ENCODE measurements at regions not wholly inside any gene's neighbourhood (a gene's known extent, or its start where the extent isn't known, plus 50 kb on each side); places are given as distances from the start of the nearest gene placed in this dataset.

- Mint-ChIP-seq H3K27ac (no peak overlapping the region), H3K9me3 (ENCODE audit: low read depth) (peaks cover 5% of the 10 kb centered on the region), H3K36me3 (peaks cover 2% of the 10 kb centered on the region), H3K4me1 (ENCODE audit: low read depth) (no peaks in the 10 kb centered on the region), H3K27me3 (no peaks in the 10 kb centered on the region), H3K4me3 (no peak overlapping the region)
These were observed 361.2 kb downstream of the PIK3R1 start for GRCh38 chr5:68576805-68577204.

GRCh38 chr5:68582284-68582683, 366.7 kb downstream of the PIK3R1 start:
- Mint-ChIP-seq H3K36me3 (peaks cover 2% of the 10 kb centered on the region), H3K27ac (no peak overlapping the region), H3K9me3 (ENCODE audit: low read depth) (no peaks in the 10 kb centered on the region), H3K4me3 (no peak overlapping the region), H3K27me3 (no peaks in the 10 kb centered on the region), H3K4me1 (ENCODE audit: low read depth) (peaks cover 1% of the 10 kb centered on the region)

GRCh38 chr5:68587171-68587570, 371.6 kb downstream of the PIK3R1 start:
- Mint-ChIP-seq H3K27me3 (peaks cover 1% of the 10 kb centered on the region), H3K4me1 (ENCODE audit: low read depth) (peaks cover 1% of the 10 kb centered on the region), H3K9me3 (ENCODE audit: low read depth) (no peaks in the 10 kb centered on the region), H3K4me3 (no peak overlapping the region), H3K36me3 (no peaks in the 10 kb centered on the region), H3K27ac (no peak overlapping the region)

DNA sequence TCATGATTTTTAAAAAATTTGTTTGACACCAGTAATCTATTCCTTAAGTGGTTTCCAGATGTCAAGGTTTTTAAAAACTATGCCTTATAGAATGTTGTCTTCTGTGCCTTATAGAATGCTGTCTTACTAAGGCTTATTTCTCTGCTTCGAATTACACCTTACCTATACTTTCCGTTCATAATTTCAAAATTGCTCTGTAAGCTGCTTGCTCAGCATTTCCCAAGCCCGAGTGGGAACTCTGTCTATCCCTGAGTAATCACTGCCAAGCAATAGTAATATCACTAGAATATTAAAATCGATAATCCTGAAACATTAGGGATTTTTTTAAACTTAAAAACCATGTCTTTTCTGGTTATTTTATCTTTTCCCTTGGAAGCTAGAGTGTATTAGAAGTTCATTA, 376.3 kb downstream of the PIK3R1 start:
- Mint-ChIP-seq H3K4me3 (no peak overlapping the region), H3K9me3 (ENCODE audit: low read depth) (no peaks in the 10 kb centered on the region), H3K27me3 (peaks cover 1% of the 10 kb centered on the region), H3K27ac (no peak overlapping the region), H3K4me1 (ENCODE audit: low read depth) (no peaks in the 10 kb centered on the region), H3K36me3 (no peaks in the 10 kb centered on the region)

GRCh38 chr5:68592351-68592750, 376.8 kb downstream of the PIK3R1 start:
- Mint-ChIP-seq H3K27me3 (peaks cover 1% of the 10 kb centered on the region), H3K4me3 (no peak overlapping the region), H3K27ac (no peak overlapping the region), H3K9me3 (ENCODE audit: low read depth) (no peaks in the 10 kb centered on the region), H3K4me1 (ENCODE audit: low read depth) (no peaks in the 10 kb centered on the region), H3K36me3 (no peaks in the 10 kb centered on the region)

GRCh38 chr5:68593211-68593671, 377.7 kb downstream of the PIK3R1 start:
- no peak overlapping the region for H3K4me3 Mint-ChIP-seq
- H3K27me3 Mint-ChIP-seq, result peaks cover 1% of the 10 kb centered on the region
- H3K36me3 Mint-ChIP-seq, result no peaks in the 10 kb centered on the region
- H3K27ac Mint-ChIP-seq, result no peak overlapping the region
- H3K4me1 Mint-ChIP-seq (ENCODE audit: low read depth), result no peaks in the 10 kb centered on the region
- no peaks in the 10 kb centered on the region for H3K9me3 Mint-ChIP-seq (ENCODE audit: low read depth)

DNA sequence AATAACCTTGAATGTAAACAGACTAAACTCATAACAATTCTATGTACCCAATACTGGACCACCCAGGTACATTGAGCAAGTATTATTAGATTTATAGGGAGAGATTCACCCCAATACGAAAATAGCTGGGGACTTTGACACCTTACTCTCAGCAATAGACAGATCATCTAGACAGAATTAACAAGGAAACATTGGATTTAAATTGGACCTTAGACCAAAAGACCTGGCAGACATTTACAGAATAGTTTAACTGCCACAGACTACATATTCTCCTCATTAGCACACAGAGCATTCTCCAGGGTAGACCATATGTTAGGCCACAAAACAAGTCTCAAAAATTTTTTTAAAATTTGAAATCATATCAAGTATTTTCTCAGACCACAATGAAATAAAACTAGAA, 397.4 kb downstream of the PIK3R1 start:
- H3K27ac Mint-ChIP-seq, result no peak overlapping the region
- peaks cover 3% of the 10 kb centered on the region for H3K36me3 Mint-ChIP-seq
- peaks cover 3% of the 10 kb centered on the region for H3K27me3 Mint-ChIP-seq
- peaks cover 29% of the 10 kb centered on the region for H3K9me3 Mint-ChIP-seq (ENCODE audit: low read depth)
- H3K4me3 Mint-ChIP-seq, result no peak overlapping the region
- H3K4me1 Mint-ChIP-seq (ENCODE audit: low read depth), result no peaks in the 10 kb centered on the region

DNA sequence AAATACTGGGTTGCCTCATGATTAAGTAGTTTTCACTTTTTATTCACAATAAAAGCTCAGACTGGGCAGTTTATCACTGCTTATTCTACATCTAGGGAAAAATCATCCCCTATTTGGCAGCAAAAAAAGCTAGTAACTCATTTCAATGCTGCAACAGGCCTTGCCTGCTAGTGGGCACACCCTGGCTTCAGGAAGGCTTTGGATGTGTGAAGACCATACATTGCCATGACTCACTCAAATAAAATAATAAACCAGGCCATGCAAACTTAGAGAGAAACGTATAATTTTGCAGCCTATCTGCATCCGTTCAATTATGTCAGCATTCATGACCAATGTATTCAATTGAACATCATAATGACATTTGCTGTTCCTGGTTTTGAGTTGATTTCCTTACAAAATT, 402.9 kb downstream of the PIK3R1 start:
- Mint-ChIP-seq H3K27me3 (no peaks in the 10 kb centered on the region), H3K9me3 (ENCODE audit: low read depth) (peaks cover 4% of the 10 kb centered on the region), H3K36me3 (no peaks in the 10 kb centered on the region), H3K4me3 (no peak overlapping the region), H3K4me1 (ENCODE audit: low read depth) (no peaks in the 10 kb centered on the region), H3K27ac (no peak overlapping the region)

- no peaks in the 10 kb centered on the region for H3K4me1 Mint-ChIP-seq (ENCODE audit: low read depth)
- H3K27me3 Mint-ChIP-seq, result no peaks in the 10 kb centered on the region
- H3K36me3 Mint-ChIP-seq, result no peaks in the 10 kb centered on the region
- H3K9me3 Mint-ChIP-seq (ENCODE audit: low read depth), result no peaks in the 10 kb centered on the region
- no peak overlapping the region for H3K4me3 Mint-ChIP-seq
- no peak overlapping the region for H3K27ac Mint-ChIP-seq
These were observed 411.4 kb downstream of the PIK3R1 start for GRCh38 chr5:68627001-68627400.

DNA sequence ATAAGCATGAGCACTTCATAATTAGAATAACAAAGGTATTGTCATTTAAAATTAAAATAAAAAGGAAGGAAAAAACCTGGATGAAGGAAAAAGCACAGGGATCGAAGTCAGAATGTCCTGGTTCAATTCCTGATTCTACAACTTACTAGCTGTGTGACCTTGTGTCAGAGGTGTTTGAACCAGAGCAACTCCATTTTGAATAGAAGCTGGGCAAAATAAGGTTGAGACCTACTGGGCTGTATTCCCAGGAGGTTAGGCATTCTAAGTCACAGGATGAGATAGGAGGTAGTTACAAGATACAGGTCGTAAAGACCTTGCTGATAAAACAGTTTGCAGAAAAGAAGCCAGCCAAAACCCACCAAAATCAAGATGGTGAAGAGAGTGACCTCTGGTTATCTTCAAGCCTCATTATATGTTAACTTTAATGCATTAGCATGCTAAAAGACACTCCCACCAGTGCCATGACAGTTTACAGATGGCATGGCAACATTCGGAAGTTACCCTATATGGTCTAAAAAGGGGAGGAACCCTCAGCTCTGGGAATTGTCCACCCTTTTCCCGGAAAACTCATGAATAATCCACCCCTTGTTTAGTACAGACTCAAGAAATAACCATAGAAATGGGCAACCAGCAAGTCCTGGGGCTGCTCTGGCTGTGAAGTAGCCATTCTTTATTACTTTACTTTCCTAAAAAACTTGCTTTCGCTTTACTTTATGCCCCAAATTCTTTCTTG, 412.7 kb downstream of the PIK3R1 start:
- Mint-ChIP-seq H3K4me1 (ENCODE audit: low read depth) (no peaks in the 10 kb centered on the region), H3K36me3 (no peaks in the 10 kb centered on the region), H3K27me3 (no peaks in the 10 kb centered on the region), H3K27ac (no peak overlapping the region), H3K9me3 (ENCODE audit: low read depth) (no peaks in the 10 kb centered on the region), H3K4me3 (no peak overlapping the region)

DNA sequence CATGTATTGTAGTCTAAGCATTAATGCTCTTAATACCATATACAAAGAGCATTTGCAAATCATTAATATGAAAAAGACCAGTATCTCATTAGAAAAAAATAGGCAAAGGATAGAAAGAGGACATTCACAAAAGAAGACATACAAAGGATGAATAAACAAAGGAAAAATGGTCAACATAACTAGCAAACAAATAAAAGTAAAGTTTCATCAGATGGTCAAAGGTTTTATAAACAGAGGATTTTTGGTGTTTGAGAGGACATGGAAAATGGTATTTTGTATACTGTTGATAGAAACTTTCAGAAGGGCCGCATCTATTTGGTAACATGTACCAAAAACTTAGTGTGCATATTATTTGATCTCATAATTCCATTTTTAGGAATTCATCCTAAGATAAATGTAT, 414.8 kb downstream of the PIK3R1 start:
- peaks cover 1% of the 10 kb centered on the region for H3K27me3 Mint-ChIP-seq
- no peaks in the 10 kb centered on the region for H3K36me3 Mint-ChIP-seq
- no peak overlapping the region for H3K4me3 Mint-ChIP-seq
- H3K9me3 Mint-ChIP-seq (ENCODE audit: low read depth), result no peaks in the 10 kb centered on the region
- no peaks in the 10 kb centered on the region for H3K4me1 Mint-ChIP-seq (ENCODE audit: low read depth)
- H3K27ac Mint-ChIP-seq, result no peak overlapping the region

GRCh38 chr5:68631884-68632283, 416.3 kb downstream of the PIK3R1 start:
- no peaks in the 10 kb centered on the region for H3K4me1 Mint-ChIP-seq (ENCODE audit: low read depth)
- H3K27ac Mint-ChIP-seq, result no peak overlapping the region
- H3K36me3 Mint-ChIP-seq, result no peaks in the 10 kb centered on the region
- no peak overlapping the region for H3K4me3 Mint-ChIP-seq
- peaks cover 1% of the 10 kb centered on the region for H3K27me3 Mint-ChIP-seq
- H3K9me3 Mint-ChIP-seq (ENCODE audit: low read depth), result no peaks in the 10 kb centered on the region

DNA sequence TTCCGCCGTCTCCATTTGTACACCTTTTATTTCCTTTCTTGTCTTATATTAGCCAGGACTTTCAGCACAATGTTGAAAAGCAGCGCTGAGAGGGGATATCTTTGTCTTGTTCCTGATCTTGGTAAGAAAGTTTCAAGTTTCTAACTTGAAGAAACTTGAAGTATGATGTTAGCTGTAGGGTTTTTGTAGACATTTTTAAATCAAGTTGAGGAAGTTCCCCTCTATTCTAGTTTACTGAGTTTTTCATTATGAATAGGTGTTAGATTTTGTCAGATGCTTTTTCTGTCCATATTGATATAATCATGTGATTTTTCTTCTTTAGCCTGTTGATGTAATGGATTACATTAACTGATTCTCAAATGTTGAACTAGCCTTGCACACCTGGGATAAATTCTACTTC, 425.7 kb downstream of the PIK3R1 start:
- Mint-ChIP-seq H3K4me3 (no peak overlapping the region), H3K27ac (no peak overlapping the region), H3K36me3 (no peaks in the 10 kb centered on the region), H3K9me3 (ENCODE audit: low read depth) (no peaks in the 10 kb centered on the region), H3K27me3 (peaks cover 1% of the 10 kb centered on the region), H3K4me1 (ENCODE audit: low read depth) (no peaks in the 10 kb centered on the region)

DNA sequence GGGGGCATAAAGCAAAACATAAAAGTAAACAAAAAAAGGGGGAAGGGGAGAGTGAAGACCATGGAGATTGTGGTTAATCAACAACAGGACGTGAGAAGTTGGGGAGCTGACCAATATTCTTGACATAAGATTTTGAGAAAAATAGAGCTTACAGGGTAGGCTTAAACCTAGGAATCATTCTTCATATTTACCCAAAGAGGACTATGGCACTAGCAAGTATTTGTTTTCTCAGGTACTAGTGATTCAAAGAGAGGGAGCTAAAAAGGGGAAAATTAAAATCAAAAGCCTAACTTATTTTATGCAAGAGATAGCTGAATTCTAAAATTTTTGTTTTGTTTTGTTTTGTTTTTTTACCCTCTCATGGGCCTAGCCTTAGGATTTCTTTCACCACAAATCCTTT, 427.5 kb downstream of the PIK3R1 start:
- Mint-ChIP-seq H3K4me3 (no peak overlapping the region), H3K36me3 (no peaks in the 10 kb centered on the region), H3K4me1 (ENCODE audit: low read depth) (no peaks in the 10 kb centered on the region), H3K9me3 (ENCODE audit: low read depth) (no peaks in the 10 kb centered on the region), H3K27me3 (peaks cover 1% of the 10 kb centered on the region), H3K27ac (no peak overlapping the region)

GRCh38 chr5:68644971-68645370, 429.4 kb downstream of the PIK3R1 start:
- H3K9me3 Mint-ChIP-seq (ENCODE audit: low read depth), result no peaks in the 10 kb centered on the region
- no peaks in the 10 kb centered on the region for H3K36me3 Mint-ChIP-seq
- no peaks in the 10 kb centered on the region for H3K4me1 Mint-ChIP-seq (ENCODE audit: low read depth)
- H3K27ac Mint-ChIP-seq, result no peak overlapping the region
- no peak overlapping the region for H3K4me3 Mint-ChIP-seq
- no peaks in the 10 kb centered on the region for H3K27me3 Mint-ChIP-seq

- no peaks in the 10 kb centered on the region for H3K27me3 Mint-ChIP-seq
- no peaks in the 10 kb centered on the region for H3K36me3 Mint-ChIP-seq
- H3K4me3 Mint-ChIP-seq, result no peak overlapping the region
- no peaks in the 10 kb centered on the region for H3K9me3 Mint-ChIP-seq (ENCODE audit: low read depth)
- no peak overlapping the region for H3K27ac Mint-ChIP-seq
- no peaks in the 10 kb centered on the region for H3K4me1 Mint-ChIP-seq (ENCODE audit: low read depth)
These were observed 430.6 kb downstream of the PIK3R1 start for GRCh38 chr5:68646144-68646543.
